Lung (tissue), 11 donors: ENCODE measurements at regions not wholly inside any gene's neighbourhood (a gene's known extent, or its start where the extent isn't known, plus 50 kb on each side); places are given as distances from the start of the nearest gene placed in this dataset.

Experiments
- ATAC-seq: fragments of 200-7000 bp; cut with Tn5 transposase; one replicate; pipeline ENCODE4 v1.9.1; 2020; ENCODE audit warnings: moderate number of reproducible peaks; ENCODE audit not compliant: insufficient read depth, low FRiP score
- DNase-seq, 3 donors: peaks; one replicate each; pipeline ENCODE4 v3.0.0-alpha.2; 2013 to 2017
- H3K27ac ChIP-seq, 2 donors: one replicate each; pipeline ENCODE4 v1.5.1; 2013; ENCODE audit warnings: mild to moderate bottlenecking in 2 of 2, moderate library complexity in 2 of 2, control low read depth in 1 of 2, inconsistent platforms in 1 of 2, low read depth in 1 of 2, low read length in 1 of 2
- H3K27me3 ChIP-seq, 3 donors: one replicate each; pipeline ENCODE4 v1.5.1; 2013; ENCODE audit warnings: low read length in 2 of 3; ENCODE audit not compliant: control insufficient read depth in 3 of 3, insufficient read depth in 3 of 3
- H3K36me3 ChIP-seq, 4 donors: one replicate each; pipeline ENCODE4 v1.5.1; 2013; ENCODE audit warnings: low read length in 4 of 4, mild to moderate bottlenecking in 1 of 4, moderate library complexity in 1 of 4; ENCODE audit not compliant: control insufficient read depth in 4 of 4, insufficient read depth in 4 of 4
- H3K4me1 ChIP-seq, 5 donors: one replicate each; pipeline ENCODE4 v1.5.1; 2013; ENCODE audit warnings: low read length in 5 of 5, mild to moderate bottlenecking in 2 of 5, moderate library complexity in 1 of 5; ENCODE audit not compliant: control insufficient read depth in 5 of 5, insufficient read depth in 5 of 5
- H3K4me3 ChIP-seq: one replicate; pipeline ENCODE4 v1.5.1; 2013; ENCODE audit warnings: mild to moderate bottlenecking, control low read depth, moderate library complexity
- H3K9ac ChIP-seq, 2 donors: one replicate each; pipeline ENCODE4 v1.5.1; 2013; ENCODE audit warnings: low read length in 2 of 2, control low read depth in 1 of 2; ENCODE audit not compliant: insufficient read depth in 1 of 2
- H3K9me3 ChIP-seq, 4 donors: one replicate each; pipeline ENCODE4 v1.5.1; 2013; ENCODE audit warnings: low read length in 3 of 4, mild to moderate bottlenecking in 1 of 4, moderate library complexity in 1 of 4; ENCODE audit not compliant: control insufficient read depth in 4 of 4, insufficient read depth in 3 of 4
- WGBS, 2 donors: extraction: QIAGEN DNeasy Blood & Tissue Kit; methylation state at CpG; one replicate each; pipeline ENCODE4 v1.1.7; 2013; 5-methylcytosine and 5-hydroxymethylcytosine counted together
- TF ChIP-seq, protein P1 (sequence below): IDR thresholded peaks from 2 replicates; pipeline ENCODE4 v1.5.1; 2012; ENCODE audit warnings: mild to moderate bottlenecking; ENCODE audit errors: control extremely low read depth, extremely low read depth
- donor health status: control.
- donor health status: control.
- donor health status: Bipolar disorder and iron deficiency.
- donor health status: healthy.
- donor health status: DM: yes; HTN: yes; CAD: no.

DNA sequence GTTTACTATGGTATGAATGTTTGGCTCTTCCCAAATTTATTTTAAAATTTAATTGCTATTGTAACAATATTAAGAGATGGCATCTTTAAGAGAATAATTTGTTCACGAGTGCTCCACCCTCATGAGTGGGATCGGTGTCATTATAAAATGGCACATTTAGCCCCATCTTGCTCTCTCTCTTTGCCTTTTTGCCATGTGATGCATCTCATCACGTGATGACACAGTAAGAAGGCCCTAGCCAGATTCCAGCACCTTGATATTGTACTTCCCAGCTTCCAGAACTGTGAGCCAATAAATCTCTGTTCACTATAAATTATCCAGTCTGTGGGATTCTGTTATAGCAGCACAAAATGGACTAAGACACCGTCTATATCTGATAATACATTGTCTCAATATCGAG, 355.8 kb downstream of the AMY1C start:
- TF ChIP-seq, protein P1, sequence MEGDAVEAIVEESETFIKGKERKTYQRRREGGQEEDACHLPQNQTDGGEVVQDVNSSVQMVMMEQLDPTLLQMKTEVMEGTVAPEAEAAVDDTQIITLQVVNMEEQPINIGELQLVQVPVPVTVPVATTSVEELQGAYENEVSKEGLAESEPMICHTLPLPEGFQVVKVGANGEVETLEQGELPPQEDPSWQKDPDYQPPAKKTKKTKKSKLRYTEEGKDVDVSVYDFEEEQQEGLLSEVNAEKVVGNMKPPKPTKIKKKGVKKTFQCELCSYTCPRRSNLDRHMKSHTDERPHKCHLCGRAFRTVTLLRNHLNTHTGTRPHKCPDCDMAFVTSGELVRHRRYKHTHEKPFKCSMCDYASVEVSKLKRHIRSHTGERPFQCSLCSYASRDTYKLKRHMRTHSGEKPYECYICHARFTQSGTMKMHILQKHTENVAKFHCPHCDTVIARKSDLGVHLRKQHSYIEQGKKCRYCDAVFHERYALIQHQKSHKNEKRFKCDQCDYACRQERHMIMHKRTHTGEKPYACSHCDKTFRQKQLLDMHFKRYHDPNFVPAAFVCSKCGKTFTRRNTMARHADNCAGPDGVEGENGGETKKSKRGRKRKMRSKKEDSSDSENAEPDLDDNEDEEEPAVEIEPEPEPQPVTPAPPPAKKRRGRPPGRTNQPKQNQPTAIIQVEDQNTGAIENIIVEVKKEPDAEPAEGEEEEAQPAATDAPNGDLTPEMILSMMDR = no peak
- no peak overlapping the region for H3K4me3 ChIP-seq
- no peak overlapping the region for H3K9ac ChIP-seq
- ATAC-seq (no peak), DNase-seq (no peak)
- H3K27ac ChIP-seq = no peak overlapping the region
- H3K4me1 ChIP-seq = no peaks in the 10 kb centered on the region
- H3K36me3 ChIP-seq = no peaks in the 10 kb centered on the region
- 71 to 82% methylated on average over 5 of the region's 5 CpGs for WGBS, 2 donors
- H3K27me3 ChIP-seq = no peaks in the 10 kb centered on the region
- H3K9me3 ChIP-seq = no peaks in the 10 kb centered on the region

DNA sequence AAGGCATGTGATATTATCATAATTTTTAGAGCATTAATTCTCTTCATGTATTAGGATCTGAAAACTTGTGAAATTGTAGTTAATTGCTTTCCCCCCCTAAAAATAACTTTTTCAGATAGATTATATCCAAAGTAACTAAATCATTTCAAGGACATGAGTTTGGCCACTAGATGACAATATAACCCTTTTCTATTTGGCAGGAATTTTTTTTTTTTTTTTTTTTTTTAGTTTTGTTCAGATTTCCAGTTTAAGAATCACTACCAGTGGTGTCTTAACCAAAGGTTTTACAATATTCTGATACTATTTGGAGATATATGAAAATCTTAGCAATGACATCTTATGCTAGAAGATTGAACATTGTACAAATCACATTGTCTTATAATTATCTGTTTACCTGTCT, 370.8 kb downstream of the AMY1C start:
- ATAC-seq = no peak
- no peak overlapping the region for H3K9ac ChIP-seq
- no peak overlapping the region for H3K4me3 ChIP-seq
- TF ChIP-seq, protein P1 = no peak
- H3K27me3 ChIP-seq = no peaks in the 10 kb centered on the region
- no peaks in the 10 kb centered on the region for H3K9me3 ChIP-seq
- peak in 1 of 3 donors; percentile 4 for DNase-seq
- peaks cover 0 to 3% (median 0%) of the 10 kb centered on the region in 5 donors for H3K4me1 ChIP-seq
- H3K36me3 ChIP-seq = no peaks in the 10 kb centered on the region
- H3K27ac ChIP-seq = no peak overlapping the region

DNA sequence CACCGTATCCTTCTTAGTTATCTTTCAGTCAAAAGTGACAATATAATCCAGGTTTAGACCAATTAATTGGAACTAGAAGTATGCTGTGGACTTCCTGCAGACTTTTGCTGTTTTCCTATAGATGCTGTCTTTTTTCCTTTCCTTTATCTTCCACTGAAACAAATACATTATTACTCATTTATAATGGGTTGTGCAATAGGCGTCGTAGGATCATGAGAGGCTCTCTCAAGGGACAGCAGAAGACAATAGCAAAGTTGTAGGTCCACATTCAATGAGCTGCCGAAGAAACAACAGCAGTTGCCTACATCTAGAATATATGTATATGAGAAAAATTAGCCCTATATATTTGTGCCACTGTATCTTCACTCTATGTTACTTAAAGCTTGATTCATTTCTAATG, 371.6 kb downstream of the AMY1C start:
- Histone ChIP-seq H3K27me3 (no peaks in the 10 kb centered on the region), H3K9ac (no peak overlapping the region), H3K4me1 (peaks cover 0 to 3% (median 0%) of the 10 kb centered on the region in 5 donors), H3K4me3 (no peak overlapping the region), H3K9me3 (no peaks in the 10 kb centered on the region), H3K27ac (no peak overlapping the region), H3K36me3 (no peaks in the 10 kb centered on the region)
- 72 to 86% methylated on average over 4 of the region's 4 CpGs for WGBS, 2 donors
- TF ChIP-seq, protein P1 = no peak
- no peak for ATAC-seq
- DNase-seq = peak in 1 of 3 donors; percentile 11

DNA sequence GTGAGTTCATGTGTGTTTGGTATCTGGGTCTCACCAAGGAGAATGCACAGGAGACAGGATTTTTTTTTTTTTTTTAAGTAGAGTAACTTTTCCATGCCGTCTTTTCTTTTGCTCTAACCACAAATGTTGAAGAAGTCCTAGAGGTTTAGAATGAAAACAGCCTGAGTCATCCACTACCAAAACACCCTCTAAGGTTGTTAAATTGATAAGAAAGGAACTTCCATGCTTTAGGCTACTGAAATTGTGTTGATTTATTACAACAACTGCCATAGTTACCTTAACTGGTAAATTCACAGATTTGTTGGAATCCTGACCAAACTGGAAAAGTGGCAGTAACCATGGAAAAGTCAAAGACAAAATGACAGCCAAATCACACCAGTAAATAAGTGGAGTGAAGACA, 375.6 kb downstream of the AMY1C start:
- DNase-seq (no peak), ATAC-seq (no peak)
- Histone ChIP-seq H3K27ac (no peak overlapping the region), H3K9ac (no peak overlapping the region), H3K36me3 (no peaks in the 10 kb centered on the region), H3K9me3 (no peaks in the 10 kb centered on the region), H3K27me3 (no peaks in the 10 kb centered on the region), H3K4me3 (no peak overlapping the region), H3K4me1 (peaks cover 0 to 3% (median 0%) of the 10 kb centered on the region in 5 donors)
- 36 to 46% methylated on average over 1 of the region's 1 CpG for WGBS, 2 donors
- TF ChIP-seq, protein P1 = no peak
